ENCODE measurements at regions not wholly inside any gene's neighbourhood (a gene's known extent, or its start where the extent isn't known, plus 50 kb on each side); places are given as distances from the start of the nearest gene placed in this dataset.
A peak's percentile ranks its signal among the peaks of the same experiment; 100 is the strongest.

DNA sequence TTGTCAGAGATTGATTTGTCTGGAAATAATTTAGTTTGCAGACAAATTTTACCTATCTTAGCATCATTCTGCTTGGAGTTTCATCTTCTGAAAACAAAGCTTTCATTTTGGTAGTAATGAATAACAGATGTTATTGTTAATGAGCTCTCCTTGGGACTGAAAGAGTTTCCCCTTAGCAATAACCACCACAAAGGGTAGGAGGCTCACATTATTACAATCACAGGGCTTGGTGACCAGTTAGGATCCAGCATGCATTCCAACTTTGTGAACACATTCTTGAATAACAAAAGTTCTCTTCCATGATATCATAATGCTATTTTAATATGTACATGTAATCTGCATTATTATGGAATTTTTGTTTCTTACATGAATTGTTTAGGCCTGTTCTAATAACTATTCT is 148.8 kb upstream of the VWC2 start:
- DNase-seq (ENCODE audit: low read depth), result no peak
- no peak overlapping the region for H3K4me3 ChIP-seq (ENCODE audit: low read depth, low read length)
- TF ChIP-seq, protein P1, sequence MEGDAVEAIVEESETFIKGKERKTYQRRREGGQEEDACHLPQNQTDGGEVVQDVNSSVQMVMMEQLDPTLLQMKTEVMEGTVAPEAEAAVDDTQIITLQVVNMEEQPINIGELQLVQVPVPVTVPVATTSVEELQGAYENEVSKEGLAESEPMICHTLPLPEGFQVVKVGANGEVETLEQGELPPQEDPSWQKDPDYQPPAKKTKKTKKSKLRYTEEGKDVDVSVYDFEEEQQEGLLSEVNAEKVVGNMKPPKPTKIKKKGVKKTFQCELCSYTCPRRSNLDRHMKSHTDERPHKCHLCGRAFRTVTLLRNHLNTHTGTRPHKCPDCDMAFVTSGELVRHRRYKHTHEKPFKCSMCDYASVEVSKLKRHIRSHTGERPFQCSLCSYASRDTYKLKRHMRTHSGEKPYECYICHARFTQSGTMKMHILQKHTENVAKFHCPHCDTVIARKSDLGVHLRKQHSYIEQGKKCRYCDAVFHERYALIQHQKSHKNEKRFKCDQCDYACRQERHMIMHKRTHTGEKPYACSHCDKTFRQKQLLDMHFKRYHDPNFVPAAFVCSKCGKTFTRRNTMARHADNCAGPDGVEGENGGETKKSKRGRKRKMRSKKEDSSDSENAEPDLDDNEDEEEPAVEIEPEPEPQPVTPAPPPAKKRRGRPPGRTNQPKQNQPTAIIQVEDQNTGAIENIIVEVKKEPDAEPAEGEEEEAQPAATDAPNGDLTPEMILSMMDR (conservative IDR thresholded peaks at IDR 0.05; ENCODE audit: low read depth, low read length), result no peak

DNA sequence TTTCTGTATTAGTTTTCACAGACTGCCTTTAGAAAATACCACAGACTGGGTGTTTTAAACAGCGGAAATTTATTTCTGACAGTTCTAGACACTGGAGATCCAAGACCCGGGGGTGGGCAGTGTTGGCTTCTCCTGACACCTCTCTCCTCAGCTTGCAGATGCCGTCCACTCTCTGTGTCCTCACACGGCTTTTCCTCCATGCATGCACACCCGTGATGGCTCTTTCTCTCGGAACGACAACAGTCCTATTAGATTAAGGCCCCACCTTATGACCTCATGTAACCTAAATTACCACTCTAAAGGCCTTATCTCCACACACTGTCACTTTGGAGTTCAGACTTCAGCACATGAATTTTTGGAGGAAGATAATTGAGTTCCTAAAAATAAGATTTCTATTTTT is 142.9 kb upstream of the VWC2 start:
- DNase-seq (ENCODE audit: low read depth), result no peak

DNA sequence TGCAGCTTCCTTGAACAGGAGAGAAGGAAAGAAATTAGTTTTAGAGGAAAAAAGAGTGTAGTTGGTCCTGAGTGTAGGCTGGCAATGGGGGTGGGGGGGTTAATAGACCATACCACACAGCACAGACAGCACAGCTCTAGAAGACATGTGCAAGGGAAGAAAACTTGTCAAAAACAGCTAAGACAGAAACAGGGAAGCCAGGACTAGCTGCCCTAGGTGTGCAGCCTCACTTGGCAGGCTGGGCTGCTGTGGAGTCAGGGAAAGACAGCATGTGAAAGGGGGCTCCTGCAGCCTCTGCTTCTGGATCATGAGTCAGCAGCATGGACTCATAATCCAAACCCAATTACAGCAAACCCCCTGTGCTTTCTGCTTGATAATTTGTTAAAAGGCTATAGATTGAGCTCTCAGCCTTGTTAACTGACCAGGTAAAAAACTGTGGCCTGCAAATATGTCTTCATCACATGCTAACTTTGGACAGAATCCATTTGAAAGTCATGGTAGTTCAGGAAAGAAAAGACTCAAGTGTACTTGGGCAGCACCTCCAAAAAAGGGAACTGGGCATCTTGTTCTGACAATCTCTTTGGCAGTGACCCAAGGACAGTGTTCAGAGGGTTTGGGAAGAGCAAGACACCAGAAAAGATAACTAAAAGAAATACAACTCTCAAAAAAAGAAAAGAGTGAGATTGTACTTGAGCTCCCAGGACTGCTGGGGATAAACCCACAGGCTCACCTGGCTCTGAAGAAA is 142.2 kb upstream of the VWC2 start:
- no peak for DNase-seq (ENCODE audit: low read depth)
- TF ChIP-seq, protein P1 (conservative IDR thresholded peaks at IDR 0.05; ENCODE audit: low read depth, low read length), result no peak
- H3K4me3 ChIP-seq (ENCODE audit: low read depth, low read length), result no peak overlapping the region

More for the DNA sequence above, 142.9 kb upstream of the VWC2 start:
- TF ChIP-seq, protein P1 (conservative IDR thresholded peaks at IDR 0.05; ENCODE audit: low read depth, low read length), result no peak
- no peak overlapping the region for H3K4me3 ChIP-seq (ENCODE audit: low read depth, low read length)

DNA sequence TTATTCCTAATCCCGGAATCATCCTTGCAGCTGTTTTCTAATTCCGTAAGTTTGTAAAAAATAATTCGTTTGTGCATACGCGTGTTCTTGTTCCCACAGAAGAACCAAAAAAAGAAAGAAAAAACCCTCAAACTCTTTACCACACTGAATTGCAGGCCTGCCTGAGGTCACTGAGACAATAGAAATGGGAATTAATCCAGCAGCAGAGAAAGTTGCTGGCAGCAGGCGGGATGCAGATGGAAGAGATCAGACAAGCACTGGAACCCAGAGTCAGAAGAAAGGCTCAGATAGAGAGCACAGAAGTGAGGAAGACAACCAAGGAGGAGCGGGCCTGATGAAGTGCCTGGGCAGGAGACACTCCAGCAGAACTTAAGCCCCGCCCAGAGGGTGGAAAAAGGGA is 141.5 kb upstream of the VWC2 start:
- no peak overlapping the region for H3K4me3 ChIP-seq (ENCODE audit: low read depth, low read length)
- TF ChIP-seq, protein P1 (conservative IDR thresholded peaks at IDR 0.05; ENCODE audit: low read depth, low read length), result no peak
- no peak for DNase-seq (ENCODE audit: low read depth)

DNA sequence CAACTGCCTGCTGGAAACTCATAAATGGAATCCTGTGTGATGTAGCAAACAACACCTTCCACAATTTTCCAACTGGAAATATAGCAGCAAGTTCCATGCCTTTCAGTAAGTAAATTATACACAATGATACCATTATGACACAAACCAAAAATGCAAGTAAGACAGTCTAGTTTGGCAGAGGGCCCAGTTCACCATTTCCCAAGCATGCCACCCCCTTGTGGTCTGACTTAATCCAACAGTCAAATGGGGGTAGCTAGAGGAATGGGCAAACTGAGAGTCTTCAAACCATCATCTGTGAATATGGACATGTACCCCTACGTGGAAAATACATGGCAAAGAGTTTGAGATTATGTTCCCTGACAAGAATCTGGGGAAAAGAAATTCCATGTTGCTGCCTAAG is 137.6 kb upstream of the VWC2 start:
- TF ChIP-seq, protein P1 (conservative IDR thresholded peaks at IDR 0.05; ENCODE audit: low read depth, low read length), result peak; percentile 36
- DNase-seq (ENCODE audit: low read depth), result no peak
- no peak overlapping the region for H3K4me3 ChIP-seq (ENCODE audit: low read depth, low read length)

DNA sequence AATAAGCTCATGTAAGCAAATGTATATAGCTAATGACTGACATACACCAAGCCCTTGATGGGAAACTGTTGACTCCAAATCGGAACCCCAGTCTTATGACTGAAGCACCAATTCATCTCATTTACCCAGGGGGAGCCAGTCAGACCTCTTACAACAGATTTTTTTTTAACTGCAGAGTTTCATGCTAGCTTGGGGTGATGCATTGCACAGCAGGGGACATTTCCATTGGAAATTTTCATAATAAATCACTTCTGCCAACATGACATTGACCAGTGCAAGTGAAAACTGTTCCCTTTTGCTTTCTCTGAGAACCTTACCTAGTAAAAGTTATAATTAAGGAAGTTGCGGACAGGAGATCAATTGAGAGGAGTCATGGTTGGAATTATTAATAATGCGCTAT is 137.0 kb upstream of the VWC2 start:
- H3K4me3 ChIP-seq (ENCODE audit: low read depth, low read length), result no peak overlapping the region
- DNase-seq (ENCODE audit: low read depth), result no peak
- TF ChIP-seq, protein P1 (conservative IDR thresholded peaks at IDR 0.05; ENCODE audit: low read depth, low read length), result no peak

DNA sequence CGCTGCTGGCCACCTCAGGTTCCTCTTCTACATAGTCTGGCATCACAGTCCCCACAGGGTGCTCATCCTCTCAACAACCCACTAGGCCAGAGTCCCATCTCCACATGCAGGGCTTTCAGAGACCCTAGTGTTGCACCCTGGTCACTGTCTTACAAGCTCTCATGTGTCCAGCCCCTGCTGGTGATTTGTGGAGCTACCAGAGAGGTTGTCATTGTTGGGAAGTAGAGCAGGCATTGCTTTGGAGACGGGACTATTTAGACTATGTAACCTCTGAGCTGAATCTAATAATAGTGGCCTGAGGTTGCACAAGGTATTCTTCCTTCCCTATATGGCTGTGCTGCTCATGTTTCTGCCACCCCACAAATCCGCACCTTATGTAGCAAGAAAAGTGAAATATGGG is 135.3 kb upstream of the VWC2 start:
- TF ChIP-seq, protein P1 (conservative IDR thresholded peaks at IDR 0.05; ENCODE audit: low read depth, low read length), result no peak
- H3K4me3 ChIP-seq (ENCODE audit: low read depth, low read length), result no peak overlapping the region
- no peak for DNase-seq (ENCODE audit: low read depth)

Data from epithelial cell of proximal tubule (primary cell).